Activated B cell treated with CpG ODN at 0.5 μM for 24 hours (primary cell): ENCODE measurements at regions not wholly inside any gene's neighbourhood (a gene's known extent, or its start where the extent isn't known, plus 50 kb on each side); places are given as distances from the start of the nearest gene placed in this dataset.

Experiments used
- ATAC-seq: fragments of 200-7000 bp; cut with Tn5 transposase; one replicate; pipeline ENCODE4 v1.10.0; 2021; ENCODE audit warnings: low read depth, mild to moderate bottlenecking, moderate library complexity
- CTCF ChIA-PET: fragments of 350-600 bp; sonication (Branson Sonifier 250); formaldehyde crosslinking; loops from one replicate; lab custom pipeline; 2021; ENCODE audit warnings: antibody characterized with exemption; lab: Charles Lee
- POLR2A ChIA-PET: fragments of 350-600 bp; sonication (Branson Sonifier 250); formaldehyde crosslinking; loops from one replicate; lab custom pipeline; 2021; ENCODE audit warnings: antibody characterized with exemption; lab: Charles Lee
- DNase-seq: peaks from one replicate; pipeline ENCODE4 v3.0.0; 2022
- H3K27ac Mint-ChIP-seq: one replicate; pipeline ENCODE4 v1.8.0; 2020; ENCODE audit warnings: mixed read lengths
- H3K27me3 Mint-ChIP-seq: one replicate; pipeline ENCODE4 v1.8.0; 2021; ENCODE audit warnings: mixed read lengths
- H3K36me3 Mint-ChIP-seq: one replicate; pipeline ENCODE4 v1.8.0; 2021; ENCODE audit warnings: low read depth, mixed read lengths
- H3K4me1 Mint-ChIP-seq: one replicate; pipeline ENCODE4 v1.8.0; 2021; ENCODE audit warnings: mixed read lengths
- H3K4me3 Mint-ChIP-seq: one replicate; pipeline ENCODE4 v1.8.0; 2020; ENCODE audit warnings: mild to moderate bottlenecking, mixed read lengths
- H3K9me3 Mint-ChIP-seq: one replicate; pipeline ENCODE4 v1.8.0; 2020; ENCODE audit warnings: mixed read lengths
- intact Hi-C: fragments of 100-400 bp; cut with micrococcal nuclease; formaldehyde crosslinking; loops from one replicate; pipeline ENCODE4 v1.15.1; 2024
- TF ChIP-seq, protein P1 (sequence below): fragments of 200-600 bp; IDR thresholded peaks from one replicate; pipeline ENCODE4 v1.8.0; 2022; ENCODE audit warnings: antibody characterized with exemption, mild to moderate bottlenecking

DNA sequence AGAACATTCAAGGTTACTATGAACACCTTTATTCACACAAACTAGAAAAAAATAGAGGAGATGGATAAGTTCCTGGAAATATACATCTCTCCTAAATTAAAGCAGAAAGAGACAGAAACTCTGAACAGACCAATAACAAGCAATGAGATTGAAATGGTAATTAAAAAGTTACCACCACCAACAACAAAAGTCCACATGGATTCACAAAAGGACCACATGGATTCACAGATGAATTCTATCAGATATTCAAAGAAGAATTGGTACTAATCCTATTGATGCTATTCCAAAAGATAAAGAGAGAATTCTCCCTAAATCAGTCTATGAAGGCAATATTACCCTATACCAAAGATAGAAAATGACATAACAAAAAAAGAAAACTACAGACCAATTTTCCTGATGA, 518.9 kb downstream of the PRDM9 start:
- Mint-ChIP-seq H3K4me1 (no peaks in the 10 kb centered on the region), H3K9me3 (peaks cover 13% of the 10 kb centered on the region), H3K27ac (no peak overlapping the region), H3K27me3 (no peaks in the 10 kb centered on the region), H3K36me3 (no peaks in the 10 kb centered on the region), H3K4me3 (no peak overlapping the region)
- DNase-seq (no peak), ATAC-seq (no peak)
- intact Hi-C loops = no loop called here
- CTCF ChIA-PET = no interaction called here
- POLR2A ChIA-PET = no interaction called here
- TF ChIP-seq, protein P1, sequence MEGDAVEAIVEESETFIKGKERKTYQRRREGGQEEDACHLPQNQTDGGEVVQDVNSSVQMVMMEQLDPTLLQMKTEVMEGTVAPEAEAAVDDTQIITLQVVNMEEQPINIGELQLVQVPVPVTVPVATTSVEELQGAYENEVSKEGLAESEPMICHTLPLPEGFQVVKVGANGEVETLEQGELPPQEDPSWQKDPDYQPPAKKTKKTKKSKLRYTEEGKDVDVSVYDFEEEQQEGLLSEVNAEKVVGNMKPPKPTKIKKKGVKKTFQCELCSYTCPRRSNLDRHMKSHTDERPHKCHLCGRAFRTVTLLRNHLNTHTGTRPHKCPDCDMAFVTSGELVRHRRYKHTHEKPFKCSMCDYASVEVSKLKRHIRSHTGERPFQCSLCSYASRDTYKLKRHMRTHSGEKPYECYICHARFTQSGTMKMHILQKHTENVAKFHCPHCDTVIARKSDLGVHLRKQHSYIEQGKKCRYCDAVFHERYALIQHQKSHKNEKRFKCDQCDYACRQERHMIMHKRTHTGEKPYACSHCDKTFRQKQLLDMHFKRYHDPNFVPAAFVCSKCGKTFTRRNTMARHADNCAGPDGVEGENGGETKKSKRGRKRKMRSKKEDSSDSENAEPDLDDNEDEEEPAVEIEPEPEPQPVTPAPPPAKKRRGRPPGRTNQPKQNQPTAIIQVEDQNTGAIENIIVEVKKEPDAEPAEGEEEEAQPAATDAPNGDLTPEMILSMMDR = no peak

DNA sequence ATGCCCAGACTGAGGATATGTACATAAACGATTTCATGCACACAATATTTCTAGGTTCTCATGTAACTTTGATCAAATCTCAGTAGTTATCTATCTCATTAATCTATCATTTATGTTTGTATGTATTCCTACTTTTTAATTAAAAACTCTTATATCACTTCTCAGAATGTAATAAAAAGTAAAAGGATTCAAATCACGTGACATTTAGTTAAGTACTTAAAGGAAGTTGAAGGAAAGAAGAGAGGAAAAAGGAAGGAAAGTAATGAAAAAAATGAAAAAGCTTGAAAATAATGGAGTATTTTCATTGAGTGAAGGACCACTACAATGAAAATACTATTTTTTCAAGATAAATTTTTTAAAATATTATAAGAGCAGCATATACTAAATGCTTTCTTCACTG, 535.3 kb downstream of the PRDM9 start:
- intact Hi-C loops = no loop called here
- ChIA-PET CTCF (no interaction called here), POLR2A (no interaction called here)
- ATAC-seq (no peak), DNase-seq (no peak)
- TF ChIP-seq, protein P1 = no peak
- Mint-ChIP-seq H3K4me3 (no peak overlapping the region), H3K36me3 (no peaks in the 10 kb centered on the region), H3K27ac (no peak overlapping the region), H3K27me3 (no peaks in the 10 kb centered on the region), H3K9me3 (peaks cover 2% of the 10 kb centered on the region), H3K4me1 (no peaks in the 10 kb centered on the region)

GRCh38 chr5:24045046-24045445, 537.6 kb downstream of the PRDM9 start:
- DNase-seq (no peak), ATAC-seq (no peak)
- no peak overlapping the region for H3K27ac Mint-ChIP-seq
- H3K4me3 Mint-ChIP-seq = no peak overlapping the region
- TF ChIP-seq, protein P1 = no peak
- no peaks in the 10 kb centered on the region for H3K36me3 Mint-ChIP-seq
- no peaks in the 10 kb centered on the region for H3K4me1 Mint-ChIP-seq
- CTCF ChIA-PET = no interaction called here
- intact Hi-C loops = no loop called here
- POLR2A ChIA-PET = no interaction called here
- H3K27me3 Mint-ChIP-seq = no peaks in the 10 kb centered on the region
- peaks cover 4% of the 10 kb centered on the region for H3K9me3 Mint-ChIP-seq

DNA sequence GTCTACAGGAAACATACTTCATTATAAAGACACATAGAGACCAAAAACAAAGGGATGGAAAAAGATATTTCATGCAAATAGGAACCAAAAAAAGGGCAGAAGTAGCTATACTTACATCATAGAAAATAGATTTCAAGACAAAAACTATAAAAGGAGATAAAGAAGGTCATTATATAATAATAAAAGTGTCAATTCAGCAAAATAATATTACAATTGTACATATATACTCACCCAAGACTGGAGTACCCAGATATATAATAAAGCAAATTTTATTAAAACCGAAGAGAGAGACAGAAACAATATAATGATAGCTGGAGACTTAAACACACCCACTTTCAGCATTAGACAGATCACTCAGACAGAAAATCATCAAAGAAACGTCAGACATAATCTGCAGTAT, 546.3 kb downstream of the PRDM9 start:
- POLR2A ChIA-PET = no interaction called here
- intact Hi-C loops = no loop called here
- Mint-ChIP-seq H3K4me3 (no peak overlapping the region), H3K27me3 (no peaks in the 10 kb centered on the region), H3K9me3 (peaks cover 6% of the 10 kb centered on the region), H3K36me3 (no peaks in the 10 kb centered on the region), H3K27ac (no peak overlapping the region), H3K4me1 (no peaks in the 10 kb centered on the region)
- DNase-seq = no peak
- CTCF ChIA-PET = no interaction called here
- TF ChIP-seq, protein P1 = no peak
- no peak for ATAC-seq

DNA sequence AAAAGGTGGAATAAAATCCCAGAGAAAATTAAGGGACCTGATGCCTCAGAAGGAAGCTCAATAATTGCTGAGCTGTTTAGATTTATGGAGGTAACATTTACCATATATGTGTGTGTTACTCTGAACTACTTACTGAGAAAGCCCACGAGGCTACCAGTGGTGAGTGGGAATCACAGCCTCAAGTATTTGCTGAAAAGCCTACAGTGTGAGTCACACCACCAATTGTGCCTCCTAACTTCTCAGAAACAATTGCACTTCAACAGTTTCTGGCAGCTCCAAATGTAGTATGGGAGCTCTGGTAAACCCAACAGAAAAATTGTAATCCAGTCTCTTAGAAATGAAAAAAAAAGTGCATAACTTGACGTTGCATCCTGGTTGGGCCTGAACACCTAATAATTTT, 551.6 kb downstream of the PRDM9 start:
- CTCF ChIA-PET = no interaction called here
- no peaks in the 10 kb centered on the region for H3K4me1 Mint-ChIP-seq
- H3K9me3 Mint-ChIP-seq = peaks cover 2% of the 10 kb centered on the region
- TF ChIP-seq, protein P1 = no peak
- intact Hi-C loops = no loop called here
- H3K27ac Mint-ChIP-seq = no peak overlapping the region
- H3K36me3 Mint-ChIP-seq = no peaks in the 10 kb centered on the region
- no peaks in the 10 kb centered on the region for H3K27me3 Mint-ChIP-seq
- ATAC-seq (no peak), DNase-seq (no peak)
- no peak overlapping the region for H3K4me3 Mint-ChIP-seq
- POLR2A ChIA-PET = no interaction called here
